G401 (cell line): ENCODE measurements at regions not wholly inside any gene's neighbourhood (a gene's known extent, or its start where the extent isn't known, plus 50 kb on each side); places are given as distances from the start of the nearest gene placed in this dataset.
A peak's percentile ranks its signal among the peaks of the same experiment; 100 is the strongest.

Experiments used
- DNase-seq: peaks from one replicate; pipeline ENCODE4 v3.0.0-alpha.2; 2015; ENCODE audit warnings: low spot score
- in situ Hi-C: cut with HindIII; loops from 2 replicates; pipeline ENCODE4 v1.10.0; 2016; ENCODE audit warnings: low sequenced_read_pairs, mixed read lengths

- in situ Hi-C loops: no loop called here
- DNase-seq: no peak
These were observed 135.1 kb upstream of the KLHL25 start for GRCh38 chr15:85929786-85930185.

GRCh38 chr15:85932391-85932790 lies 137.7 kb upstream of the KLHL25 start:
- in situ Hi-C loops: no loop called here
- DNase-seq: no peak

GRCh38 chr15:85934691-85935090 lies 140.0 kb upstream of the KLHL25 start:
- no peak for DNase-seq
- in situ Hi-C loops: no loop called here

- in situ Hi-C loops: no loop called here
- no peak for DNase-seq
These were observed 140.5 kb upstream of the KLHL25 start for GRCh38 chr15:85935182-85935581.

- DNase-seq: peak; percentile 81
- in situ Hi-C loops: no loop called here
These were observed 142.0 kb upstream of the AGBL1 start for GRCh38 chr15:85937661-85938060.

- in situ Hi-C loops: no loop called here
These were observed 138.3 kb upstream of the AGBL1 start for GRCh38 chr15:85941186-85941855.

GRCh38 chr15:85942632-85943031 lies 137.0 kb upstream of the AGBL1 start:
- in situ Hi-C loops: no loop called here
- DNase-seq: no peak

More at GRCh38 chr15:85941186-85941855, 138.3 kb upstream of the AGBL1 start:
- DNase-seq: no peak

- peak; percentile 8 for DNase-seq
- in situ Hi-C loops: no loop called here
These were observed 136.5 kb upstream of the AGBL1 start for GRCh38 chr15:85943151-85943550.

GRCh38 chr15:85943791-85944190 lies 135.9 kb upstream of the AGBL1 start:
- DNase-seq: no peak
- in situ Hi-C loops: no loop called here

- in situ Hi-C loops: no loop called here
- DNase-seq: no peak
These were observed 132.7 kb upstream of the AGBL1 start for GRCh38 chr15:85947021-85947420.

GRCh38 chr15:85947936-85948335 lies 131.7 kb upstream of the AGBL1 start:
- DNase-seq: peak; percentile 80
- in situ Hi-C loops: no loop called here

- DNase-seq: peak; percentile 38
- in situ Hi-C loops: no loop called here
These were observed 129.6 kb upstream of the AGBL1 start for GRCh38 chr15:85950101-85950500.

- in situ Hi-C loops: no loop called here
These were observed 125.1 kb upstream of the AGBL1 start for GRCh38 chr15:85954586-85954985.

GRCh38 chr15:85955501-85956391 lies 123.9 kb upstream of the AGBL1 start:
- DNase-seq: no peak
- in situ Hi-C loops: no loop called here

More at GRCh38 chr15:85954586-85954985, 125.1 kb upstream of the AGBL1 start:
- no peak for DNase-seq

GRCh38 chr15:85956532-85957275 lies 123.0 kb upstream of the AGBL1 start:
- in situ Hi-C loops: no loop called here
- DNase-seq: no peak

- in situ Hi-C loops: no loop called here
- DNase-seq: no peak
These were observed 120.1 kb upstream of the AGBL1 start for GRCh38 chr15:85959611-85960010.

GRCh38 chr15:85960381-85960780 lies 119.3 kb upstream of the AGBL1 start:
- in situ Hi-C loops: no loop called here
- no peak for DNase-seq

- DNase-seq: no peak
- in situ Hi-C loops: no loop called here
These were observed 117.8 kb upstream of the AGBL1 start for GRCh38 chr15:85961821-85962220.

GRCh38 chr15:85963262-85963760 lies 116.4 kb upstream of the AGBL1 start:
- in situ Hi-C loops: no loop called here

GRCh38 chr15:85964471-85964870 lies 115.2 kb upstream of the AGBL1 start:
- in situ Hi-C loops: no loop called here
- no peak for DNase-seq

More at GRCh38 chr15:85963262-85963760, 116.4 kb upstream of the AGBL1 start:
- DNase-seq: no peak
